NCI-H2107 treated with DMSO at 0.1 percent for 48 hours (cell line): ENCODE measurements at regions not wholly inside any gene's neighbourhood (a gene's known extent, or its start where the extent isn't known, plus 50 kb on each side); places are given as distances from the start of the nearest gene placed in this dataset.

ENCODE experiments used
- DNase-seq: peaks from one replicate; lab custom pipeline; 2025; ENCODE audit not compliant: unreplicated experiment; lab: John Stamatoyannopoulos, UW

DNA sequence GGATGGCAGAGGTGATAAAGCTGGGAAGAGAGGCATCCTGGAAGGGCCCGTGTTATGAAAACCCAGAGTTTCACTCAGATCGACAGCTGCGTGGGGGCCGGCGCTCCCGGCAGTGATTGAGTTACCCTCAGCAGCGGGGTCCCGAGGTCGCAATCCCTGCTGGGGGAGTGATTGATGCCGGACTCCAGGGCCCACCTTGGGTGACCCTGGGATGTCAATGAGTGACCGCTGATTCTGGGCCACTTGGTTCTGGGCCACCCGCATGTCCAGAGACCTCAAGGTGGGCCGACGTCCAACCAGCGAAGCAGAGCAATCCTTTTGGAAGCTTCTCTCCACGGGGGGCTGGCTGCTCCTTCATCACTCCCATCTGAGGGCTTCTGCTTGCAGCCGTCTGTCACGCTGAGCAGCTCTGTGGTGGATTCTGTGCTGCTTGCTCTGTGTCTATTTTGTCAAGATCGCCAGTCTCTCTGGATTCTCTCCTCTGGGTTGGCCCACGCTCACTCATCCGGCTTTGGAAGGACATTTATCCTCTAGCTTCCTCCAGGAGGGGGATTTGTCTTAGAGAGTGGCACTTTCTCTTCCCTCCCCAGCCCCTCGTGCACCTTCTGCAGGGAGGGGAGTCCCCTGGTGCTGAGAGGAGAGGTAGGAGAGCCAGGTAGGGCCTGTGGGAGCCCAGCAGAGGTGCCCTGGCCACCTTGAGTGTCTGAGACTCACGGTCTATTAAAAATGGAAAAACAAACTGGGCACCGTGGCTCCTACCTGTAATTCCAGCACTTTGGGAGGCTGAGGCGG, 110.9 kb upstream of the C1orf174 start:
- DNase-seq: no peak

DNA sequence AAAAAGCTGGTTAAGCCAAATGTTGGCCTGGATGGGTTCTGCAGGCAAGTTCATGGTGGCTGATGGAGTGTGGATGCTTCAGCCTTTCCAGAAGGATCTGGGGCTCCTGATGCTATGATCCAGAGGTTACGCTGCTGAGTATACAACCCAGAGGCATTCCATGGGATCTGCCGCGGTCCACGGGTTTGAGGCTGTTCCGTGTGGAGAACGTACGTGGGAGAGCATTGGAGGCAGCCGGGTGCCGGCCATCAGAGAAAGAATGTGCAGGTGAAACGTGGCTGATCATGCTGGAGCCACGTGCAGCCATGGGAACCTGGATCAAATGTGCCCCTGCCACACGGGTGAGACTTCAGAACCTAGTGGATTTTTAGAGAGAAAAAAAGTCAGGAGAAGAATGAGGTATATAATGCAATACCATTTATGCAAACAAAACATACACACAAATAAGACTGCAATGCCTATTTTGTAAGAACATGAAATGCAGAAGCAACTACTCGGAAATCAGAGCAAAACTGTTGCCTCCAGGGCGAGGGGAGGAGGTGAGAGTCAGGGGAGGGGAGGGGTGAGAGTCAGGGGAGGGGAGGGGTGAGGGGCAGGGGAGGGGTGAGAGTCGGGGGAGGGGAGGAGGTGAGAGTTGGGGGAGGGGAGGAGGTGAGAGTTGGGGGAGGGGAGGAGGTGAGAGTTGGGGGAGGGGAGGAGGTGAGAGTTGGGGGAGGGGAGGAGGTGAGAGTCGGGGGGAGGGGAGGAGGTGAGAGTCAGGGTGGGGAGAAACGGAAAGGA, 116.5 kb upstream of the C1orf174 start:
- DNase-seq: no peak

DNA sequence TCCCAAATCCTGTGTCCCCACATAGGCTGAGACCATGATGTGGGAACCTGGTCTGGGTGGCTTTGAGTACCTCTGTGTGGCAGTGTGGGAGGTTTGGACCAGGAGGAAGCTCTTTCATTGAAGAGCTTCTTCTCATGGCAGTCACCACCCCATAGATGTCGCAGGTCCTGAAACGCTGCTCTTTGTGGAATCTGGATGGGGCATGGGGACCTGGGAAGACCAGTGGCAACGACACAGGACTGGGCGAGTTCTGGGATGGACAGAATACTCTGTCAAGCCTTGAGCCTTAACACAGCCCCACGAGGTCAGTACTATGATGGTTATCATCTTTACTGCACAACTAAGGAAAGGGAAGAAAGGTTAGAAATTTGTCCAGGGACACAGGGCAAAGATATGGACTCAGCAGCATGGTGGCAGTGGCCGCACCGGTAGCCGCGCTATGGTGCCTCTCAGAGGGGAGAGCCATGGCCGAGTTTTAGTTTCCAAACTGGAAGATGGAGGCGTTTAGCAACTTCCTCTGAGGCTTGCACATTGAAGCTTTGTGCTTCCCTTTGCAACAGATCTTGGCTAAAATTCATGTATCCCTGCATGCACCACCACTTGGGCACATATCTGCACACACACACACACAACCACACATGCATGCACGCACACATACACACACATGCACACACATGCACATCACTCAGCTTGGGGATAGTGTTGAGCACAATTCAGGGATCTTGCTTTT, 117.7 kb upstream of the C1orf174 start:
- no peak for DNase-seq

- DNase-seq: no peak
Observed at GRCh38 chr1:4018466-4019146, 118.5 kb upstream of the C1orf174 start.

GRCh38 chr1:4019147-4019521, 119.1 kb upstream of the C1orf174 start:
- DNase-seq: no peak

GRCh38 chr1:4019606-4020331, 119.7 kb upstream of the C1orf174 start:
- no peak for DNase-seq

DNA sequence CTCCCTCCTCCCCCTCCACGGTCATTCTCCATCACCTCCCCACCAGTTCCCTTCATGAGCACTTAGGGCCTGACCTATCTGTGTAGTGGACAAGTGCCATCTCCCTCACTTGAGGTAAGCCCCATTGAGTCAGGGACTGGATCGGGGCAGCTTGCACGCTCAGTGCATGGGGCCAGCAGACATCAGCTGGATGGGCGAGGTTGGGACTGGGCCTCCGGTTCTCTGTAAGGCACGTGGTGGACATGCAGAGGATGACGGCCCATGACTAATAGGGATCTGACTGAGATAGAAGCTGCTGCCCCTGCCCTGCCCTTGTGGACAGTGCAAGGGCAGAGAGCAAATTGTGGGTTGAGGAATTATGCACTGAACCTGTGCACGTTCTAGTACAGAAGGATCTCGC, 120.4 kb upstream of the C1orf174 start:
- no peak for DNase-seq

- DNase-seq: no peak
Observed at GRCh38 chr1:4021136-4021973, 121.3 kb upstream of the C1orf174 start.

GRCh38 chr1:4021974-4022268, 121.8 kb upstream of the C1orf174 start:
- no peak for DNase-seq

DNA sequence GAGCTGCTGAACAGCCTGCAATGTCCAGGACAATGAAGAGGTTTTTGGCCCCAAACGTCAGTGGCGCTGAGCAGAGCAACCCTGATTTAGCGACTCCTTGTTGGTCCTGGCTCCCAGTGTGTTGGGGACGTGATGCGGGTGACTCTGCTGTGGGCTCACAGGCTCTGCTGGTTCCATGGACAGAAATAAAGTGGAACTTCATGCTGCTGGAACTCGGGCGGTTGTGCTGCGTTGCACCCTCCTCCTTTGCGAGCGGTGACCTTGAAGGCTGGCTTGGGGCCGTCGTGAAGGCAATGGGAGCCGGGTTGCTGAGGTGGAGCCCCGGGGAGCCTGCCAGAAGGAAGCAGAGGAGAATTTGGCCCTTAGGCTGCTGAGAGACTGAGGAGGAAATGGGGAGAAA, 122.6 kb upstream of the C1orf174 start:
- DNase-seq: no peak

DNA sequence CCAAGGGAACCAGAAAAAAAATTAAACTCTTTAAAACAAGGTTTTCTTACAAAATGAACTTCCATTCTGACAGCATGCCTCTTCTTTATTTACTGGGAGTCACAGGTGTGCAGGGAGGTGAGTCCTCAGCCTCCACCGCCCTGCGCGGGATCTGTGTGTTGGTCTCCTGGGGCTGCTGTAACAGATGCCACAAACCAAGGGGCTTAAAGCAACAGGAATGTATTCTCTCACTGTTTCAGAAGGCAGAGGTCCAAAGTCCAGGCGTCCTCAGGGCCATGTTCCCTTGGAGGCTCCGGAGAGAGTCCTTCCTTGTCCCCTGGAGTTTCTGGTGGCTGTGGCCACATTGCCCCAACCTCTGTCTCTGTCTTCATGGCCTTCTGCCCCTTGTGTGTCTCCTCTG, 123.6 kb upstream of the C1orf174 start:
- DNase-seq: no peak

- DNase-seq: no peak
Observed at GRCh38 chr1:4024811-4025210, 124.7 kb upstream of the C1orf174 start.

- no peak for DNase-seq
Observed at GRCh38 chr1:4025752-4026151, 125.7 kb upstream of the C1orf174 start.

- no peak for DNase-seq
Observed at GRCh38 chr1:4027008-4027407, 126.9 kb upstream of the C1orf174 start.

GRCh38 chr1:4027492-4028138, 127.5 kb upstream of the C1orf174 start:
- no peak for DNase-seq

GRCh38 chr1:4028139-4028501, 128.0 kb upstream of the C1orf174 start:
- DNase-seq: no peak

GRCh38 chr1:4029376-4029775, 129.3 kb upstream of the C1orf174 start:
- no peak for DNase-seq

DNA sequence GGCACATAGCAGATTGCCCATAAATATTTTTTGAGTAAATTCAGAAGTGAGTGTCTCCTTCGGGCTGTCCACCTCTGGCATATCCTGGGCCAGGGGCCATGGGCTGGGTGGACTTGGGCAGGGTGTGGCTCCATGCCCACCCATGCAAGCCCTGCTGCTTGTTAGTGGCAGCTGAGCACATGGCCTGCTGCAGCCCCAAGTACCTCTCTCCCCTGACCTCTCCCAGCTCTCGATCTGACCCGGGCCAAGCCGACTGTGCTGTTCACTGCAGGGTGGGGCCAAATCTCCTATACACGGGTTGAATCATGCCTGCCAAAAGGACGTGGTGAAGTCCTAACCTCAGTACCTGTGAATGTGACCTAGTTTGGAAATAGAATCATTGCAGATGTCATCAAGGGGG, 132.5 kb upstream of the C1orf174 start:
- no peak for DNase-seq

DNA sequence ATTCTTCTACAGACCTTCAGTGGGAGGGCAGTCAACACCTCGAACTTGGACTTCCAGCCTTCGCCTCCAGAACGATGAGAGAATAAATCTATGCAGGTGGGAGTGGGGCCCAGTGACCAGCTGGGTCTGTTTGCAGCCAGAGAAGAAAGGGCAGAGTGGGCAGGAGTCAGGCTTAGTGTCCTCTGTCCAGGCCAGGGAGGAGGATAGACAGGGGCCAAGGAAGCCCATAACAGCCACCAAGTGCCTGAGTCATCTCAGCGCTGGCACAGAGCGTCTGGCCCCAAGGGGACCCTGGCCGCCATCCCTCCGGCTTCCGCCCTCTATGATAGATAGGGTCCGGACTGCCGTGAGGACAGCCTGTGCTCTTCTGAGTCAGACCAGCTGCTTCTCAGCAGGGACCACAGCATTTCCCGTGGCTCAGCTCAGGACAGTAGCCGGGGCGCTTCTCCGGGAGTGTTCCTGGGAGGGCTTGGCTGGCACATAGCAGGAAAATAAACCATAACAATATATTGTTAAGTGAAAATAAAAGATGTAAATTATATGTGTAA, 133.1 kb upstream of the C1orf174 start:
- DNase-seq: no peak
